Middle frontal gyrus (tissue), 1 donor: ENCODE measurements at regions not wholly inside any gene's neighbourhood (a gene's known extent, or its start where the extent isn't known, plus 50 kb on each side); places are given as distances from the start of the nearest gene placed in this dataset.
"Not testable (repeated sequence)": the region's sequence is repeated elsewhere in the genome, so short reads cannot be mapped to it uniquely, and the experiment has no call there.

Source experiments
- DNase-seq: peaks from one replicate; pipeline ENCODE4 v3.0.0-alpha.2; 2015; ENCODE audit warnings: low spot score; ENCODE audit errors: extremely low spot score

DNA sequence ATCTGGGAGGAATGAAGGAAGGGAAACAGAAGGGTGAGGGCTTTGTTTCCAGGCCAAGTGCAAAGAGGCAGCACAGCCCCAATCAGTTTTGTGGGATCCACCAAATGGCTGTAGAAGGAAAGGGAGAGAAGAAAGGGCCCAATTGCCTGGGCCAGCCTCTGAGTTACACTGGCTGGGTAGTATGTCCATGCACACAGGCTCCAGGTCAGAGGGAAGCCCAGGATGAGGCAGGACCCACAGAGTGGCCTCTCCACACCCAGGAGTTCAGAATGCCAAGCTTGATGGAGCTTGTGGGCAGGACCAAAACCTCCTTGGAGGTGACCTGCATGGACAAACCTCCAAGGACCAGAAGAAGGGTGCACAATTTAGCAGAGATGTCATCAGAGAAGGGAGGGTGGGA is 178.2 kb upstream of the TSHZ3 start:
- no peak for DNase-seq

DNA sequence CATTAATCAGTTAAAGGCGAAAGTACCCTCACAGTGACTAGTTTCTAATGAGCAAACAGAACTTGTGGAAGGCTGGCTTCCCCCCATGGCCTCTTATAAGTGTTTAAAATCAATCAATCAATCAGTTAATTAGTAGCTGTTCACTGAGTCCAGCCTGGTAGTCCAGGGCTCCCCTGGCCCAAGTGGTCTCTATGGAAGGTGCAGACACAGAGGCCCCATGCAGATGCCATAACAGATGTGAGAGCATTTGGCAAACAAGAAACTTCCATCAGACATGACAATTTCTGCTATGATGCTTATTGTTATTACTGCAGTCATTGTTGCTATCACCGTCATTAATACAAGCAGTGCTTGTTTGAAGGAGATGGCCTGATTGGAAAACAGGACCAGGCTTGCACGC is 179.0 kb upstream of the TSHZ3 start:
- DNase-seq = no peak

DNA sequence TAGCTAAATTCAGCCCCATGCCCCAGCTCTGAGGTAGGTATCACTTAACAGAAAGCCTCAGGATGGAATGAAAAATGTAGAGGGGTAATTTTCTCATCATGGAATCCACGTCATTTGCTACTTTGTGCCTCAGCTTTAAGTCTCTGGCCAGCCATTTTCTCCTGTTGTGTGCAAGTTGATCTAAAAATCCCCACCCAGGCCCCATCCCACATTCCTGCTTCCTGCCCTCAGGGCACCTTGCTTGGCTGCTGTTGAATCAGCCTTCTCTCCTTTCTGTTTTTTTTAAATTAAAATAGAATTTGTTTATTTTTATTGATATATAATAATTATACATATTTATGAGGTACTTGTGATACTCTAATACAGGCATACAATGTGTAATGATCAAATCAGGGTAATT is 179.9 kb upstream of the TSHZ3 start:
- DNase-seq = no peak

DNA sequence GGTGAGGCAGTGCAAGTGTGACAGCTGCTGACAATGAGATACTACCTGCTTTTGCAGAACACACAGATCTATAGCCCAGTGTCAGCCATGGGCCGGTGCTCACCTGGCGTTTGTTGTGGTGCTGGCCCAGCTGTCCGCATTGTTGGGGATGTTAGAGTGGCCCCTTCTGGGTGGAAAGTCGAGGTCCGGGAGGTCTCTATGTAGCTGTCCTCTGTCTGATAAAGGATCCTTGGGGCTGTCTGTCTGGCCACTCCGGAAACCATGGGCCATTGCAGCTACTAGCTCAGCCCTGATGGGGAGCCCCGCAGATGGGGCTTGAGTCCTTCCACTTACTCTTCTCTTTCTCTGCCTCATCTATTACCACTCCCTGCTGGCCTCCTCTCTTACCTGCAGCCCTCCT is 181.5 kb upstream of the TSHZ3 start:
- no peak for DNase-seq

- DNase-seq = no peak
These were observed 182.1 kb upstream of the TSHZ3 start for GRCh38 chr19:31531326-31531725.

DNA sequence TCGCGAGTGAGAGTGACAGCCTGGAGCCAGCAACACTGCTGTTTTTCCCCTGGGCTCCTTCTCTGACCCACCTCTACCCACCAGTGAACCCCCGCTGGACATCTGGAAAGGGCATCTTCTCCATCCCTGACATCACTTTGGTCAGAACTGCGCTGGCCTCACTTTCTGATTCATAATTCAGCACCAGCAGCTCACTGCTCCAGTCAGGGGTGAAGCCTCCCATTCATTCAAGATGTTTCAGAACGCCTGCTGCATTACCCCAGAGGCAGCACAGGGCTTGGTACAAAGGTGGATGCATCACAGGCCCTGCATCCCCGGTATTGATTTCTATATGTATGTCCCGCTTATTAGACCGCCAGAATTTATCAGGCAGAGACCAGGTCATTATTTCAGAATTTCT is 182.8 kb upstream of the TSHZ3 start:
- no peak for DNase-seq

- no peak for DNase-seq
These were observed 183.9 kb upstream of the TSHZ3 start for GRCh38 chr19:31533114-31533513.

DNA sequence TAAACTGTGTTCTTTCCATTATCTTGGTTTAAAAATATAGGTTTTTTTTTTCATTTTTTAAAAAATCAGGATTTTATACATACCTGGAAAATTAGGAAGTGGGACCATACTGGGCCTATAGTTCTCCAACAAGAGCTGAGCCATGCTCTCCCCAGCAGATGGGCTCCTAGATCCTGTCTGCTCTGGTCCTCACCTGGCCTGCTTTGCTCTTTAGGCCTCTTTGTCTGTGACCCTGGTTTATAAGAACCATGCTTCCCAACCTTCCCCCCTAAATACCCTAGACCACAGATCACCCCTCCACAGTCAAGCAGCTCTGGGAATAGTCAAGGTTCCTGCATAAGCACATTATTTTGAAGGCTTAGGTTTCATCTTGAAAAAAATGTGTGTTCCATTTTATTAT is 185.0 kb upstream of the TSHZ3 start:
- no peak for DNase-seq

- DNase-seq = no peak
These were observed 185.8 kb upstream of the TSHZ3 start for GRCh38 chr19:31534786-31535657.

GRCh38 chr19:31535691-31536460 is 186.6 kb upstream of the TSHZ3 start:
- DNase-seq = no peak

GRCh38 chr19:31537136-31537535 is 187.9 kb upstream of the TSHZ3 start:
- DNase-seq = no peak

DNA sequence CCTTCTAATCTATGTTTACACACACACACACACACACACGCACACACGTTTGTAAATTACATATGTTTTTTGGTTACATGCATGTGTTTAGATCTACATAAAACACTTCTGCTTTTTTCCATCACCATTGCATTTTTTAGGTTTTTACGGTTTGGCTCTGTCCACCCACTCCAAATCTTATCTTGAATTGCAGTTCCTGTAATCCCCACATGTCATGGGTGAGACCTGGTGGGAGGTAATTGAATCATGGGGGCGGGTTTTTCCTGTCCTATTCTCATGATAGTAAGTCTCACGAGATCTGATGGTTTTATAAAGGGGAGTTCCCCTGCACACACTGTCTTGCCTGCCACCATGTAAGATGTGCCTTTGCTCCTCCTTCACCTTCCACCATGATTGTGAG is 188.7 kb upstream of the TSHZ3 start:
- DNase-seq = not testable (repeated sequence)

GRCh38 chr19:31538879-31539278 is 189.6 kb upstream of the TSHZ3 start:
- DNase-seq = no peak

GRCh38 chr19:31539386-31539785 is 190.2 kb upstream of the TSHZ3 start:
- DNase-seq = no peak

GRCh38 chr19:31541396-31541795 is 192.2 kb upstream of the TSHZ3 start:
- no peak for DNase-seq

GRCh38 chr19:31543456-31543855 is 194.2 kb upstream of the TSHZ3 start:
- no peak for DNase-seq

GRCh38 chr19:31545777-31546176 is 196.5 kb upstream of the TSHZ3 start:
- DNase-seq = no peak

DNA sequence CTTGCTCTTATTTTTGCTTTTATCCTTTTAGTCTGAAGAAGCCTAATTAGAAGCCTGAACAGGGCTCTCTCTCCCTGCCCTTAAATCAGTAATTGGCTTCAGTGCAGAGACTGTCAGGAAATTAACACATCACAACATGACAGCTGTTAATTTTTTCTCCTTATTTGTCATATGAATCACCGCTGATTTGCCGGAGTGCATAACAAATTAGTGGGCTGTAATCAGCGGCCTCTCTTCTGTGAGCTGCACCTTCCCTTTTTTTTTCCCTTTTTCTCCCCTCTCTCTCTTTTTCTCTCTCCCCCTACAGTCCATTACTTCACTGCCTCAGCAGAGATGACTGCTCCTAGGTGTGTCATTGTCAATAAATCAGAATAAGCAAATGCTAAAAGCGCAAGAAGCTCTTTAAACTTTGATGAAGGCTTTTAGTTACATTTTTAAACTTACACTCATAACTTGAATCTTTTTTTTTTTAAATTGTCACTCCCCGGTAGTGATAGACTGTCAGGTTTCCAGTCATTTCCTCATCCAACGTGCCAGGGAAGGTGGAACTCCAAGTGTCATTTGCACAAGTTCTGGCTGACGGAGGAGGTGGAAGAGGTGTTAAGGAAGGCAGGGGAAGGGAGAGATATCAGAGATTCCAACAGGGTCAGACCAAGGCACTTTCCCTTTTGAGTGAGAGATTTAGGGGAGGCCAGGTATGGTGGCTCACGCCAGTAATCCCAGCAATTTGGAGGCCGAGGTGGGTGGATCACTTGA is 197.1 kb upstream of the TSHZ3 start:
- DNase-seq = no peak

- no peak for DNase-seq
These were observed 199.7 kb upstream of the TSHZ3 start for GRCh38 chr19:31548941-31549340.

DNA sequence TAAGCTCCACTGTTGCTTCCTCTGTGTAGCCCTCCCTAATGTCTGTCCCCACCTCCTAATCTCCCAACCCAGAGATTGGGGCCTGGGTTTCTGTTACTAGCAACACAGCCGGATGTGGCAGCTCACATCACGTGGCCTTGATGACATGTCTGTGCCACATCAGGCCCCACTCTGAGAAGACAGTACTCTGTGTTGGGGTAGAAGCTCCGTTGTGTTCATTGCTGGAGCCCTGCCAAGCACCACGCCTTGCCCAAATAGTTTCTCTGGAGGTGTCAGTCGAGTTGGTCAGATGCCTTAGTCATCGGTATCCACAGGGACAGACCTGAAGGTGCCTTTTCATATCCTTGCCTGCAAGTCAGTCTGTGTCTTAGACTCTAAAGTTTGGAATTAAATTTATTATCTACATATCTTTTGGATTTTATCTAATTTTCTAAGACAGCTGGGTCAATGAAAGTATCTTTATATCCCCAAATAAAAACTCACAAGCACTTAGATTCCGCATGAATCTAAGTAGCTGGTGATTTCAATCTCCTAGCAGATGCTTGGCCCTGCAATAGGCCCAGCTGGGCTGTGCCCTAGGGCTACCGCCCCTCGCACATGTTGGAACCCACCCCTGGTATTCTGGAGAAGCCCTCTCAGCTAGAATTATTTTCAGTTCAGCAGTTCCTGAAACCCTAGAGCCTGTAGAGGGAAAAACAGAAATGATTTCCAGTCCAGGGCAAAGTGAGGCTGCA is 204.0 kb upstream of the TSHZ3 start:
- DNase-seq = no peak

GRCh38 chr19:31553846-31554215 is 204.6 kb upstream of the TSHZ3 start:
- DNase-seq = no peak
